Liver (tissue), 8 donors: ENCODE measurements at regions not wholly inside any gene's neighbourhood (a gene's known extent, or its start where the extent isn't known, plus 50 kb on each side); places are given as distances from the start of the nearest gene placed in this dataset.

Experiments used
- DNase-seq: peaks from one replicate; pipeline ENCODE4 v3.0.0-alpha.2; 2017; ENCODE audit warnings: low spot score
- H3K27ac ChIP-seq, 2 donors: one replicate each; pipeline ENCODE4 v1.7.0; 2013; ENCODE audit warnings: inconsistent platforms in 2 of 2, low read length in 2 of 2, control low read depth in 1 of 2, low read depth in 1 of 2, mild to moderate bottlenecking in 1 of 2
- H3K27me3 ChIP-seq, 4 donors: one replicate each; pipeline versions ENCODE4 v1.6.1 to v1.7.0; 2013; ENCODE audit warnings: low read length in 3 of 4, inconsistent platforms in 1 of 4, mild to moderate bottlenecking in 1 of 4, moderate library complexity in 1 of 4; ENCODE audit not compliant: control insufficient read depth in 4 of 4, insufficient read depth in 4 of 4
- H3K36me3 ChIP-seq, 4 donors: one replicate each; pipeline versions ENCODE4 v1.6.1 to v1.7.0; 2013; ENCODE audit warnings: low read length in 3 of 4, mild to moderate bottlenecking in 3 of 4, low read depth in 1 of 4, moderate library complexity in 1 of 4; ENCODE audit not compliant: control insufficient read depth in 4 of 4, insufficient read depth in 3 of 4
- H3K4me1 ChIP-seq, 4 donors: one replicate each; pipeline versions ENCODE4 v1.6.1 to v1.7.0; 2013; ENCODE audit warnings: low read length in 3 of 4, mild to moderate bottlenecking in 3 of 4, moderate library complexity in 1 of 4; ENCODE audit not compliant: control insufficient read depth in 4 of 4, insufficient read depth in 4 of 4
- H3K4me3 ChIP-seq, 3 donors: one replicate each; pipeline versions ENCODE4 v1.6.1 to v1.7.0; 2013; ENCODE audit warnings: low read length in 3 of 3, control low read depth in 1 of 3, low read depth in 1 of 3, mild to moderate bottlenecking in 1 of 3
- H3K9ac ChIP-seq, 2 donors: one replicate each; pipeline ENCODE4 v1.7.0; 2013; ENCODE audit warnings: low read length in 2 of 2, mild to moderate bottlenecking in 2 of 2, moderate library complexity in 2 of 2, control low read depth in 1 of 2, low read depth in 1 of 2
- H3K9me3 ChIP-seq, 4 donors: one replicate each; pipeline versions ENCODE4 v1.6.1 to v1.7.0; 2013; ENCODE audit warnings: low read length in 3 of 4; ENCODE audit not compliant: control insufficient read depth in 4 of 4
- CTCF ChIP-seq: fragments of 150-350 bp; IDR thresholded peaks from 2 replicates; pipeline ENCODE4 v1.5.1; 2017; ENCODE audit warnings: improper control_type of control experiment, low read depth, low read length; ENCODE audit not compliant: missing input control
- EGR1 ChIP-seq, 2 donors: IDR thresholded peaks; 2 replicates each; pipeline ENCODE4 v1.6.1; 2016 to 2018; ENCODE audit warnings: antibody characterized with exemption in 2 of 2, low read depth in 2 of 2
- FOXA1 ChIP-seq: IDR thresholded peaks from 2 replicates; pipeline ENCODE4 v1.6.1; 2016; ENCODE audit warnings: antibody characterized with exemption
- GABPA ChIP-seq, 2 donors: IDR thresholded peaks in 1 of 2; conservative IDR thresholded peaks in 1 of 2; 2 replicates each; pipeline ENCODE4 v1.6.1; 2016; ENCODE audit warnings: antibody characterized with exemption in 2 of 2, mild to moderate bottlenecking in 1 of 2, moderate library complexity in 1 of 2
- HNF4A ChIP-seq, 2 donors: conservative IDR thresholded peaks; 2 replicates each; pipeline ENCODE4 v1.6.1; 2016; ENCODE audit warnings: antibody characterized with exemption in 2 of 2, mild to moderate bottlenecking in 2 of 2
- HNF4G ChIP-seq: IDR thresholded peaks from 2 replicates; pipeline ENCODE4 v1.6.1; 2016; ENCODE audit warnings: antibody characterized with exemption
- JUND ChIP-seq, 2 donors: IDR thresholded peaks; 2 replicates each; pipeline ENCODE4 v1.6.1; 2016; ENCODE audit warnings: antibody characterized with exemption in 2 of 2
- RAD21 ChIP-seq, 2 donors: IDR thresholded peaks; 2 replicates each; pipeline ENCODE4 v1.6.1; 2016; ENCODE audit warnings: antibody characterized with exemption in 2 of 2, mild to moderate bottlenecking in 2 of 2
- SP1 ChIP-seq: IDR thresholded peaks from 2 replicates; pipeline ENCODE4 v1.6.1; 2018; ENCODE audit warnings: antibody characterized with exemption, mild to moderate bottlenecking
- TAF1 ChIP-seq: conservative IDR thresholded peaks from 2 replicates; pipeline ENCODE4 v1.6.1; 2016; ENCODE audit warnings: antibody characterized with exemption, mild to moderate bottlenecking
- WGBS: extraction: QIAGEN DNeasy Blood & Tissue Kit; methylation state at CpG from one replicate; pipeline ENCODE4 v1.1.7; 2013; 5-methylcytosine and 5-hydroxymethylcytosine counted together
- TF ChIP-seq, protein P1 (sequence below): IDR thresholded peaks from 2 replicates; pipeline ENCODE4 v1.6.1; 2016; ENCODE audit warnings: antibody characterized with exemption
- TF ChIP-seq, protein P2 (sequence below): IDR thresholded peaks from 2 replicates; pipeline ENCODE4 v1.6.1; 2016; ENCODE audit warnings: antibody characterized with exemption
- TF ChIP-seq, protein P3 (sequence below): IDR thresholded peaks from 2 replicates; pipeline ENCODE4 v1.6.1; 2016; ENCODE audit warnings: antibody characterized with exemption, mild to moderate bottlenecking
- TF ChIP-seq, protein P4 (sequence below): IDR thresholded peaks from 2 replicates; pipeline ENCODE4 v1.6.1; 2016; ENCODE audit warnings: antibody characterized with exemption
- donor health status: healthy.
- donor health status: healthy.
- donor health status: healthy.
- donor health status: healthy.
- donor health status: healthy.

GRCh38 chr15:70597945-70598344 is 165.4 kb downstream of the UACA start (continued):
- TF ChIP-seq TAF1 (no peak), EGR1 (IDR thresholded peaks at IDR 0.05; ENCODE audit: low read depth in 2 of 2) (no peak), RAD21 (IDR thresholded peaks at IDR 0.05) (no peak), HNF4G (no peak)
- TF ChIP-seq, protein P1, sequence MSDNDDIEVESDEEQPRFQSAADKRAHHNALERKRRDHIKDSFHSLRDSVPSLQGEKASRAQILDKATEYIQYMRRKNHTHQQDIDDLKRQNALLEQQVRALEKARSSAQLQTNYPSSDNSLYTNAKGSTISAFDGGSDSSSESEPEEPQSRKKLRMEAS, result no peak

GRCh38 chr15:70597056-70597603 is 166.2 kb downstream of the UACA start:
- no peak overlapping the region for H3K4me3 ChIP-seq
- WGBS, result 85% methylated on average over 5 of the region's 5 CpGs
- TF ChIP-seq, protein P2, sequence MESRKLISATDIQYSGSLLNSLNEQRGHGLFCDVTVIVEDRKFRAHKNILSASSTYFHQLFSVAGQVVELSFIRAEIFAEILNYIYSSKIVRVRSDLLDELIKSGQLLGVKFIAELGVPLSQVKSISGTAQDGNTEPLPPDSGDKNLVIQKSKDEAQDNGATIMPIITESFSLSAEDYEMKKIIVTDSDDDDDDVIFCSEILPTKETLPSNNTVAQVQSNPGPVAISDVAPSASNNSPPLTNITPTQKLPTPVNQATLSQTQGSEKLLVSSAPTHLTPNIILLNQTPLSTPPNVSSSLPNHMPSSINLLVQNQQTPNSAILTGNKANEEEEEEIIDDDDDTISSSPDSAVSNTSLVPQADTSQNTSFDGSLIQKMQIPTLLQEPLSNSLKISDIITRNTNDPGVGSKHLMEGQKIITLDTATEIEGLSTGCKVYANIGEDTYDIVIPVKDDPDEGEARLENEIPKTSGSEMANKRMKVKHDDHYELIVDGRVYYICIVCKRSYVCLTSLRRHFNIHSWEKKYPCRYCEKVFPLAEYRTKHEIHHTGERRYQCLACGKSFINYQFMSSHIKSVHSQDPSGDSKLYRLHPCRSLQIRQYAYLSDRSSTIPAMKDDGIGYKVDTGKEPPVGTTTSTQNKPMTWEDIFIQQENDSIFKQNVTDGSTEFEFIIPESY, result no peak
- TF ChIP-seq CTCF, result no peak
- TF ChIP-seq EGR1 (IDR thresholded peaks at IDR 0.05; ENCODE audit: low read depth in 2 of 2), result no peak
- TF ChIP-seq, protein P3, sequence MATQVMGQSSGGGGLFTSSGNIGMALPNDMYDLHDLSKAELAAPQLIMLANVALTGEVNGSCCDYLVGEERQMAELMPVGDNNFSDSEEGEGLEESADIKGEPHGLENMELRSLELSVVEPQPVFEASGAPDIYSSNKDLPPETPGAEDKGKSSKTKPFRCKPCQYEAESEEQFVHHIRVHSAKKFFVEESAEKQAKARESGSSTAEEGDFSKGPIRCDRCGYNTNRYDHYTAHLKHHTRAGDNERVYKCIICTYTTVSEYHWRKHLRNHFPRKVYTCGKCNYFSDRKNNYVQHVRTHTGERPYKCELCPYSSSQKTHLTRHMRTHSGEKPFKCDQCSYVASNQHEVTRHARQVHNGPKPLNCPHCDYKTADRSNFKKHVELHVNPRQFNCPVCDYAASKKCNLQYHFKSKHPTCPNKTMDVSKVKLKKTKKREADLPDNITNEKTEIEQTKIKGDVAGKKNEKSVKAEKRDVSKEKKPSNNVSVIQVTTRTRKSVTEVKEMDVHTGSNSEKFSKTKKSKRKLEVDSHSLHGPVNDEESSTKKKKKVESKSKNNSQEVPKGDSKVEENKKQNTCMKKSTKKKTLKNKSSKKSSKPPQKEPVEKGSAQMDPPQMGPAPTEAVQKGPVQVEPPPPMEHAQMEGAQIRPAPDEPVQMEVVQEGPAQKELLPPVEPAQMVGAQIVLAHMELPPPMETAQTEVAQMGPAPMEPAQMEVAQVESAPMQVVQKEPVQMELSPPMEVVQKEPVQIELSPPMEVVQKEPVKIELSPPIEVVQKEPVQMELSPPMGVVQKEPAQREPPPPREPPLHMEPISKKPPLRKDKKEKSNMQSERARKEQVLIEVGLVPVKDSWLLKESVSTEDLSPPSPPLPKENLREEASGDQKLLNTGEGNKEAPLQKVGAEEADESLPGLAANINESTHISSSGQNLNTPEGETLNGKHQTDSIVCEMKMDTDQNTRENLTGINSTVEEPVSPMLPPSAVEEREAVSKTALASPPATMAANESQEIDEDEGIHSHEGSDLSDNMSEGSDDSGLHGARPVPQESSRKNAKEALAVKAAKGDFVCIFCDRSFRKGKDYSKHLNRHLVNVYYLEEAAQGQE, result no peak
- TF ChIP-seq, protein P4, sequence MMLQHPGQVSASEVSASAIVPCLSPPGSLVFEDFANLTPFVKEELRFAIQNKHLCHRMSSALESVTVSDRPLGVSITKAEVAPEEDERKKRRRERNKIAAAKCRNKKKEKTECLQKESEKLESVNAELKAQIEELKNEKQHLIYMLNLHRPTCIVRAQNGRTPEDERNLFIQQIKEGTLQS, result no peak
- no peak for TF ChIP-seq HNF4A (conservative IDR thresholded peaks at IDR 0.05)
- TF ChIP-seq JUND (IDR thresholded peaks at IDR 0.05), result no peak
- TF ChIP-seq TAF1, result no peak
- TF ChIP-seq FOXA1, result no peak
- TF ChIP-seq HNF4G, result no peak
- TF ChIP-seq GABPA (IDR thresholded peaks at IDR 0.05 in 1 of 2, conservative IDR thresholded peaks at IDR 0.05 in 1 of 2), result no peak
- no peak for TF ChIP-seq RAD21 (IDR thresholded peaks at IDR 0.05)
- TF ChIP-seq, protein P1, result no peak
- TF ChIP-seq SP1, result no peak
- DNase-seq, result peak; percentile 13
- H3K27ac ChIP-seq, result no peak overlapping the region
- peaks cover 0 to 3% (median 3%) of the 10 kb centered on the region in 4 donors for H3K9me3 ChIP-seq
- H3K27me3 ChIP-seq, result no peaks in the 10 kb centered on the region
- no peaks in the 10 kb centered on the region for H3K4me1 ChIP-seq
- no peaks in the 10 kb centered on the region for H3K36me3 ChIP-seq
- H3K9ac ChIP-seq, result no peak overlapping the region
